GM12873 (cell line): ENCODE measurements at regions not wholly inside any gene's neighbourhood (a gene's known extent, or its start where the extent isn't known, plus 50 kb on each side); places are given as distances from the start of the nearest gene placed in this dataset.

Source experiments
- TF ChIP-seq, protein P1 (sequence below): IDR thresholded peaks from 2 replicates; pipeline ENCODE4 v1.5.1; 2012; ENCODE audit warnings: low read depth, mild to moderate bottlenecking, moderate library complexity, low read length, control low read depth; ENCODE audit not compliant: insufficient read depth; ENCODE audit errors: missing control alignments

DNA sequence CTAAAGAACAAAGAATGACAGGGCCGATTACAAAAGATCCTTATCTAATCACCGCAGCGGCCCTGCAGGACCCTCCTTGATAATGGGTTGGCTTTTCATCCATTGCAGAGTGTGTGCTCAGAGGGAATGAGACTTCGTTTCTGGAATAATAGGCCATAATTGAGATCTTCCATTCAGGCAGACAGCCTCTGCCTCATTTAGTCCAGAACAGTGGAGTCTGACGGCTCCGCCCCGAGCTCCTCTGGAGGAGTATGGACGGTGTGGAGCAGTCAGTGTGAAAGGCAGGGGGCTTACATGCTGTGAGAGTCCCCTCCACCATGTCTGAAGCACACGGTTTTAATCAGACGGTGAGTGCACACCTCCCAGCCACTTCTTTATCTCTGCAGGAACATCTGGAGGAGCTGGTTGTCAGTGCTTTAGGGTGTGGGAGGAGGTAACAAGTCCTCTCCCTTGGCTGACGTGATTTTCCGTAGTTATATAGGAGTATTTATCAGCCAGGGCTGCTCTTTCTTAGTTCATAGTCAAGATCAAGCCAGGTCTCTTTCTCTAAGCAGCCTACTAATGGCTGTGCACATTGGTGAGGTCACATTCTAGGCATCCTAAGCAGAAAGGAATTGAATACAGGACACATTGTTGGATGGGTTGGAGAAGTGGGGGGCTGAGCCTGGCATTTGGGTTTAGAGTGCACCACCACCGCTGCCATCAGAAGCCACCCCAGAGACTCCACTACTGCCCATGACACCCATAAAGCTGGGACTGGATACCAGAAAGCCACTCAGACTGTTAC, 1477.9 kb downstream of the TBC1D22A start:
- TF ChIP-seq, protein P1, sequence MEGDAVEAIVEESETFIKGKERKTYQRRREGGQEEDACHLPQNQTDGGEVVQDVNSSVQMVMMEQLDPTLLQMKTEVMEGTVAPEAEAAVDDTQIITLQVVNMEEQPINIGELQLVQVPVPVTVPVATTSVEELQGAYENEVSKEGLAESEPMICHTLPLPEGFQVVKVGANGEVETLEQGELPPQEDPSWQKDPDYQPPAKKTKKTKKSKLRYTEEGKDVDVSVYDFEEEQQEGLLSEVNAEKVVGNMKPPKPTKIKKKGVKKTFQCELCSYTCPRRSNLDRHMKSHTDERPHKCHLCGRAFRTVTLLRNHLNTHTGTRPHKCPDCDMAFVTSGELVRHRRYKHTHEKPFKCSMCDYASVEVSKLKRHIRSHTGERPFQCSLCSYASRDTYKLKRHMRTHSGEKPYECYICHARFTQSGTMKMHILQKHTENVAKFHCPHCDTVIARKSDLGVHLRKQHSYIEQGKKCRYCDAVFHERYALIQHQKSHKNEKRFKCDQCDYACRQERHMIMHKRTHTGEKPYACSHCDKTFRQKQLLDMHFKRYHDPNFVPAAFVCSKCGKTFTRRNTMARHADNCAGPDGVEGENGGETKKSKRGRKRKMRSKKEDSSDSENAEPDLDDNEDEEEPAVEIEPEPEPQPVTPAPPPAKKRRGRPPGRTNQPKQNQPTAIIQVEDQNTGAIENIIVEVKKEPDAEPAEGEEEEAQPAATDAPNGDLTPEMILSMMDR = no peak

DNA sequence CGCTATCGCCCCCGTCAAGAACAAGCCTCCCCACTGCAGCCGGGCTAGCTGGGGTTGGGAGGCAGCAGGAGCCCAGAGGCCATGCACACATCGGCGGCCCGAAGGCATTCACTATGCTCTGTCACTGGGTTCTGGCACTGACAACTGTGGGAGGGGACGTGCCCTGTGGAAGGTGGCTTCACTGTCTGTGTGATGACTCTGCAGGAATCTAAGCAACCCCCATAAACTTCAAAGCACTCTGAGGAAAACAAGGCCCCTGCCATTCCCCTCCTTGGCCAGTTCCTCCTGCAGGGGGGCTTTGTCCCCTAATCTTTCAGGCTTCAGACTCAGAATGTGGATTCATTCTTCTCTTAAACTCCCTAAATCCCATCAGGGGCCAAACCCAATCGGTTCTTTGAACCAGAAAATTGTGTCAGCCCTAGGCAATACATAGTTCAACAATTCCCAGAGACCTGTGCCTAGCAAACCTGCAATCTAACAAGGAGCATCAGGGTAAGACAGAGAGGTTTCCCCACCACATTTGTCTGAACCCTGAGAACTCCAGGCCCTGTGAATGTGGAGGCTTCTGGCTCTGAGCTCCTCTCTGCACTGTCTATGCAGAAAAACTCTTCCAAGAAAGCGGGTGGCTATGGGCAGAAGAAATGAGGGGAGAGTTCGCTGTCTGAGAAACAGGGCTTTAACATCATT, 1477.2 kb downstream of the TBC1D22A start:
- TF ChIP-seq, protein P1 = no peak

DNA sequence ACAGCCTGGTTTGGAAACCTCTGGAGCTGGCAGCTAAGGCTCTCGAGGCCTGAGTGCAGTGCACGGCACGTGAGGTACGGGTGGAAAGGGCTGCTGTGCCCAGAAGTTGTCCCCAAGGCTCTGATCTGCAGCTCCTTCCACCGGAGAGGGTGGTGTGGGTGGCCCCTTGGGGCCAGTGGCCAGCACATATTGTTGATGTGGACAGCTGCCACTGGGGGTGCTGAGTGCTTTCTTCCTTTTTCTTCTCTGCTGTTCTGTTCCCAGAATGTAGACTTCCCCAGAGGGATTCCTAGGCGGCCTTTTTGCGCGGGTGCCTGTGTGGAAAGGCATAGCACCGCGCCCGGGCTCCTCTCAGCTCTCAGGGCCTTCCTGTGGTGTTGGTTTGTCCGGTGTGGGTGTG, 1476.5 kb downstream of the TBC1D22A start:
- TF ChIP-seq, protein P1 = no peak

DNA sequence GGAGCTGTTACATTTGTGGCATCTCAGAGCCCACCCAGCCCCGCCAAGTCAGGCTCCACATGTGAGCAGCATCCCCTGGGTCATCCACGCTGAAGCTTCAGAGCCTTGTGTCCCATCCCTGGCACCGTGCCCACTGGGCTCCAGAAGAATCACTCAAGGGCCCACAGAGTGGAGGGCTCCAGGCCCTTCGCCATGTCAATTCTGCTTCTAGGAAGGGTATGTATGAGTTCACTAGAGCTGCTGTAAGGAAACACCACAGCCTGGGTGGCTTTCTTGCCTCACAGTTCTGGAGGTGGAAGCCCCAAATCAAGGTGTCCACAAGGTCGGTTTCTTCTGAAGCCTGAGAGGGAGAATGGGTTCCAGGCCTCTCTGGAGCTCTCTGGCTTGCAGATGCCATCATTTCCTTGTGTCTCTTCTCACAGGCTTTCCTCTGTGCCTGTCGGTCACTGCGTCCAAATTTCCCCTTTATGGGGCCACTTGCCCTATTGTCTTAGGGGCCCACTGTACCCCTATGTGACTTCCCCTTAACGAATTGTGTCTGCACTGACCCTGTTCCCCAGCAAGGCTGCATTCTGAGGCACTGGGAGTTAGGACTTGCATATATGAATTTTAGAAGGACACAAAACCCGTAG, 1476.0 kb downstream of the TBC1D22A start:
- TF ChIP-seq, protein P1 = no peak

DNA sequence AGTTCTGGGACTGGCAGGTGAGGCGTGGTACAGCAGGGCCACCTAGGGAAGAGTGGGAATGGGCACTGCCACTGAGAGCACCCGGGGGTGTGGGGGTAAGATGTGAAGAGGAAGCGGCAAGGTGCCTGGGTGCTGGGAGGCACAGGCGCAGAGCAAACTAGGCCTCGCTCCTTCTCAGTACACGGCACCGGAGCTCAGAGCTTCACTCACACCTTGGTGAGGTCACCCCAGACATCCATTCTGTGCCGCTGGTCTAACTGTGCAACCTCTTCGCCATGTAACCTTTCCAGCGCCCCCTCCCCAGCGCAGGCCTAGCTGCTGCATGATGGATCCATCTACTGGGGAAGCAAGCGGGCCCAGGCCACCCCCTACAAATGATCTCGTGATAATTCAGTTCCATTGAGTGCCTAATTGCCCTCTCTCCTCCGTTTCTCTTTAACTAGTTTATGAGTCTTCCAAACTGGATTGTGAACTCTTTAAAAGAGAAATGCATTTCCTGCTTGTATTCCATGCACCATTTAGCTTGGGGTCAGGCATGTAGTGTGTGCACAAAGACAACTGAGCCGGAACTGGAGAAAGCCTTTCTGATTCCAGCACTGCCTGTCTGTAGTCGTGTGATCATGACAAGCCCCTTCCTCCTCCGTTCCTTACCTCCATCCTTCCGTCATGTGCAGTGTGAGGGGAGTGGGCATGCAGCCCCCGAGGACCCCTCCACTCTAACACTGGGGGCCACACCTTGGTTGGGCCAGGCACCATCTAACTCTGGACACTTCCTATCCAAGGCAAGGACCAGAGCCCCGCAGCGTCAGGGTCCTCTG, 1475.2 kb downstream of the TBC1D22A start:
- TF ChIP-seq, protein P1 = no peak

DNA sequence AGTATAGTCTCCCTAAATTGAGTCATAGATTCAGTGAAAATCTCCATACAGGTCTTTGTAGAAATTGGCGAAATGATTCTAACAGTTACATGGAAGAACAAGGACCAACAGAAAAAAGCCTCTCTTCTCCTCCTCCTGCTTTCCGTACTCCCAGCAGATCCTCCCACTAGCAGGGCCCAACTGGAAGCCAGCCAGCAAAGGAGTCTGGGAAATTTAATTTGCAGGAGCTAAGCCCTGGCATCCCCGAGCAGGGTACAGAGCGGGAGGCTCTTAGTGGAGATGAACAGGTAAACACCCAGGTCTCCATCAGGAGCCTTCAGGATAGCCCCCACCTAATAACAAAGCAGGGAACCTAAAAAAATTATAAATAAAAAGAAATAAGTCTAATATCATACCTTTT, 1473.8 kb downstream of the TBC1D22A start:
- TF ChIP-seq, protein P1 = no peak
